ENCODE measurements at regions not wholly inside any gene's neighbourhood (a gene's known extent, or its start where the extent isn't known, plus 50 kb on each side); places are given as distances from the start of the nearest gene placed in this dataset.

GRCh38 chr4:117455088-117455487, 369.7 kb upstream of the TRAM1L1 start:
- FAIRE-seq (no peak), ATAC-seq (no peak), DNase-seq (ENCODE audit: low read depth in 1 of 2, low spot score in 1 of 2) (no peak)
- WGBS (ENCODE audit: missing lambda C conversion rate) = 8% methylated on average over 1 of the region's 1 CpG
- H3K4me1 ChIP-seq = no peaks in the 10 kb centered on the region
- POLR2A ChIA-PET = no interaction called here
- H3K4me3 ChIP-seq = no peak overlapping the region
- no peak for TF ChIP-seq TFCP2L1 (CRISPR knock-in tag; IDR thresholded peaks at IDR 0.05)
- TF ChIP-seq KDM1A (IDR thresholded peaks at IDR 0.05; ENCODE audit: low read depth) = no peak
- TF ChIP-seq MYC (IDR thresholded peaks at IDR 0.05; ENCODE audit: borderline replicate concordance, low read length) = no peak
- TF ChIP-seq CTCF (IDR thresholded peaks at IDR 0.05) = no peak
- TF ChIP-seq MAFK (IDR thresholded peaks at IDR 0.05; ENCODE audit: partially characterized antibody) = no peak
- no peak for TF ChIP-seq CBX8 (IDR thresholded peaks at IDR 0.05)
- no peak for TF ChIP-seq HES2 (IDR thresholded peaks at IDR 0.05)
- TF ChIP-seq MAX (IDR thresholded peaks at IDR 0.05) = no peak
- TF ChIP-seq FOSB (CRISPR knock-in tag; IDR thresholded peaks at IDR 0.05) = no peak
- CTCF ChIA-PET = no interaction called here
- no peaks in the 10 kb centered on the region for H3K9me3 ChIP-seq
- no peak overlapping the region for H3K27ac ChIP-seq
- no peak overlapping the region for H3K4me2 ChIP-seq

- Histone ChIP-seq H3K4me3 (no peak overlapping the region), H3K4me2 (no peak overlapping the region), H3K4me1 (no peaks in the 10 kb centered on the region), H3K27ac (no peak overlapping the region), H3K9me3 (no peaks in the 10 kb centered on the region)
- TF ChIP-seq CBX8 (IDR thresholded peaks at IDR 0.05) (no peak), RFX5 (IDR thresholded peaks at IDR 0.05) (no peak), FOSB (CRISPR knock-in tag; IDR thresholded peaks at IDR 0.05) (no peak), TP53 (CRISPR knock-in tag; IDR thresholded peaks at IDR 0.05) (no peak), POLR2A (IDR thresholded peaks at IDR 0.05; ENCODE audit: low read length) (no peak), ZFP36 (IDR thresholded peaks at IDR 0.05; ENCODE audit: borderline replicate concordance, partially characterized antibody) (no peak), MAFK (IDR thresholded peaks at IDR 0.05; ENCODE audit: partially characterized antibody) (no peak), USF2 (IDR thresholded peaks at IDR 0.05) (no peak), MAX (IDR thresholded peaks at IDR 0.05) (no peak), ESRRA (IDR thresholded peaks at IDR 0.05; ENCODE audit: borderline replicate concordance, low read length) (no peak), EP300 (IDR thresholded peaks at IDR 0.05) (no peak), NFE2L2 (conservative IDR thresholded peaks at IDR 0.05; ENCODE audit: low read length) (no peak), HES2 (IDR thresholded peaks at IDR 0.05) (no peak), JUN (IDR thresholded peaks at IDR 0.05) (no peak), TFCP2L1 (CRISPR knock-in tag; IDR thresholded peaks at IDR 0.05) (no peak)
- FAIRE-seq (no peak), ATAC-seq (no peak), DNase-seq (ENCODE audit: low read depth in 1 of 2, low spot score in 1 of 2) (no peak)
- ChIA-PET CTCF (no interaction called here), POLR2A (no interaction called here)
- WGBS (ENCODE audit: missing lambda C conversion rate) = 63% methylated on average over 5 of the region's 5 CpGs
These were observed 381.0 kb upstream of the TRAM1L1 start for GRCh38 chr4:117466388-117466787.

- no peak for ATAC-seq
- Histone ChIP-seq H3K27ac (no peak overlapping the region), H3K9me3 (no peaks in the 10 kb centered on the region), H3K4me2 (no peak overlapping the region), H3K4me3 (no peak overlapping the region), H3K4me1 (no peaks in the 10 kb centered on the region)
- 4% methylated on average over 2 of the region's 2 CpGs for WGBS (ENCODE audit: missing lambda C conversion rate)
- ChIA-PET POLR2A (no interaction called here), CTCF (no interaction called here)
- DNase-seq (ENCODE audit: low read depth in 1 of 2, low spot score in 1 of 2) = no peak
- TF ChIP-seq ZFP36 (IDR thresholded peaks at IDR 0.05; ENCODE audit: borderline replicate concordance, partially characterized antibody) = no peak
- TF ChIP-seq FOSB (CRISPR knock-in tag; IDR thresholded peaks at IDR 0.05) = no peak
- no peak for TF ChIP-seq RFX5 (IDR thresholded peaks at IDR 0.05)
- no peak for TF ChIP-seq RARB (CRISPR knock-in tag; IDR thresholded peaks at IDR 0.05)
- no peak for TF ChIP-seq CHD4 (IDR thresholded peaks at IDR 0.05; ENCODE audit: borderline replicate concordance)
- no peak for TF ChIP-seq RCOR1 (IDR thresholded peaks at IDR 0.05; ENCODE audit: low read depth, low read length)
- TF ChIP-seq TP53 (CRISPR knock-in tag; IDR thresholded peaks at IDR 0.05) = no peak
- TF ChIP-seq FOSL2 (IDR thresholded peaks at IDR 0.05) = no peak
- TF ChIP-seq FOSL2 (CRISPR knock-in tag; IDR thresholded peaks at IDR 0.05) = no peak
- no peak for TF ChIP-seq RAD21 (conservative IDR thresholded peaks at IDR 0.05 in 1 of 2, IDR thresholded peaks at IDR 0.05 in 1 of 2)
- TF ChIP-seq PHF8 (IDR thresholded peaks at IDR 0.05; ENCODE audit: borderline replicate concordance, low read depth) = no peak
- no peak for FAIRE-seq
These were observed 382.0 kb upstream of the TRAM1L1 start for GRCh38 chr4:117467404-117467803.

Measured in A549 (cell line).